Duodenal mucosa (tissue), 2 donors: ENCODE measurements at regions not wholly inside any gene's neighbourhood (a gene's known extent, or its start where the extent isn't known, plus 50 kb on each side); places are given as distances from the start of the nearest gene placed in this dataset.
"Not testable (repeated sequence)": the region's sequence is repeated elsewhere in the genome, so short reads cannot be mapped to it uniquely, and the experiment has no call there.

Experiments used
- H3K27ac ChIP-seq: one replicate; pipeline ENCODE4 v1.7.0; 2013; ENCODE audit warnings: low read depth, low read length
- H3K27me3 ChIP-seq, 2 donors: one replicate each; pipeline ENCODE4 v1.7.0; 2013; ENCODE audit warnings: low read length in 2 of 2, control low read depth in 1 of 2; ENCODE audit not compliant: insufficient read depth in 2 of 2, control insufficient read depth in 1 of 2
- H3K36me3 ChIP-seq, 2 donors: one replicate each; pipeline ENCODE4 v1.7.0; 2013; ENCODE audit warnings: low read length in 2 of 2, control low read depth in 1 of 2; ENCODE audit not compliant: insufficient read depth in 2 of 2, control insufficient read depth in 1 of 2
- H3K4me1 ChIP-seq, 2 donors: one replicate each; pipeline ENCODE4 v1.7.0; 2013; ENCODE audit warnings: low read length in 2 of 2, control low read depth in 1 of 2; ENCODE audit not compliant: insufficient read depth in 2 of 2, control insufficient read depth in 1 of 2
- H3K4me3 ChIP-seq, 2 donors: one replicate each; pipeline ENCODE4 v1.7.0; 2013; ENCODE audit warnings: low read length in 2 of 2, low read depth in 1 of 2
- H3K9ac ChIP-seq, 2 donors: one replicate each; pipeline ENCODE4 v1.7.0; 2013; ENCODE audit warnings: low read length in 2 of 2, low read depth in 1 of 2
- H3K9me3 ChIP-seq, 2 donors: one replicate each; pipeline ENCODE4 v1.7.0; 2013; ENCODE audit warnings: low read length in 2 of 2, control low read depth in 1 of 2; ENCODE audit not compliant: control insufficient read depth in 1 of 2

- peaks cover 0 to 2% of the 10 kb centered on the region in 2 donors for H3K9me3 ChIP-seq
- no peaks in the 10 kb centered on the region for H3K27me3 ChIP-seq
- H3K36me3 ChIP-seq, result no peaks in the 10 kb centered on the region
- H3K4me1 ChIP-seq, result no peaks in the 10 kb centered on the region
- H3K27ac ChIP-seq, result no peak overlapping the region
- H3K9ac ChIP-seq, result no peak overlapping the region
- no peak overlapping the region for H3K4me3 ChIP-seq
Measured at GRCh38 chr14:101323111-101323510, 238.2 kb upstream of the DIO3 start.

- H3K4me3 ChIP-seq, H3K9ac ChIP-seq, H3K9me3 ChIP-seq, H3K4me1 ChIP-seq, H3K27me3 ChIP-seq, H3K27ac ChIP-seq, H3K36me3 ChIP-seq: not testable (repeated sequence)
Measured at GRCh38 chr14:101323614-101324235, 237.6 kb upstream of the DIO3 start.

GRCh38 chr14:101325319-101325718, 236.0 kb upstream of the DIO3 start:
- H3K36me3 ChIP-seq, result no peaks in the 10 kb centered on the region
- H3K27me3 ChIP-seq, result no peaks in the 10 kb centered on the region
- H3K4me1 ChIP-seq, result no peaks in the 10 kb centered on the region
- no peak overlapping the region for H3K27ac ChIP-seq
- no peak overlapping the region for H3K9ac ChIP-seq
- H3K9me3 ChIP-seq, result peaks cover 0 to 2% of the 10 kb centered on the region in 2 donors
- H3K4me3 ChIP-seq, result no peak overlapping the region

- H3K36me3 ChIP-seq, result no peaks in the 10 kb centered on the region
- no peak overlapping the region for H3K4me3 ChIP-seq
- H3K9ac ChIP-seq, result no peak overlapping the region
- no peak overlapping the region for H3K27ac ChIP-seq
- no peaks in the 10 kb centered on the region for H3K4me1 ChIP-seq
- H3K9me3 ChIP-seq, result peaks cover 0 to 2% of the 10 kb centered on the region in 2 donors
- H3K27me3 ChIP-seq, result no peaks in the 10 kb centered on the region
Measured at GRCh38 chr14:101328412-101329028, 232.8 kb upstream of the DIO3 start.

GRCh38 chr14:101330416-101331140, 230.7 kb upstream of the DIO3 start:
- Histone ChIP-seq H3K27ac (no peak overlapping the region), H3K9me3 (no peaks in the 10 kb centered on the region), H3K4me1 (no peaks in the 10 kb centered on the region), H3K27me3 (no peaks in the 10 kb centered on the region), H3K36me3 (no peaks in the 10 kb centered on the region), H3K9ac (no peak overlapping the region), H3K4me3 (no peak overlapping the region)

GRCh38 chr14:101331141-101331525, 230.2 kb upstream of the DIO3 start:
- no peaks in the 10 kb centered on the region for H3K27me3 ChIP-seq
- no peaks in the 10 kb centered on the region for H3K9me3 ChIP-seq
- H3K9ac ChIP-seq, result no peak overlapping the region
- no peak overlapping the region for H3K4me3 ChIP-seq
- H3K4me1 ChIP-seq, result no peaks in the 10 kb centered on the region
- H3K36me3 ChIP-seq, result no peaks in the 10 kb centered on the region
- H3K27ac ChIP-seq, result no peak overlapping the region

- Histone ChIP-seq H3K4me1 (no peaks in the 10 kb centered on the region), H3K9me3 (no peaks in the 10 kb centered on the region), H3K27ac (no peak overlapping the region), H3K27me3 (no peaks in the 10 kb centered on the region), H3K4me3 (no peak overlapping the region), H3K9ac (no peak overlapping the region), H3K36me3 (no peaks in the 10 kb centered on the region)
Measured at GRCh38 chr14:101331661-101332169, 229.6 kb upstream of the DIO3 start.

GRCh38 chr14:101332281-101332680, 229.0 kb upstream of the DIO3 start:
- Histone ChIP-seq H3K27me3 (no peaks in the 10 kb centered on the region), H3K4me1 (no peaks in the 10 kb centered on the region), H3K9ac (no peak overlapping the region), H3K4me3 (no peak overlapping the region), H3K27ac (no peak overlapping the region), H3K9me3 (no peaks in the 10 kb centered on the region), H3K36me3 (no peaks in the 10 kb centered on the region)

GRCh38 chr14:101333335-101334280, 227.7 kb upstream of the DIO3 start:
- Histone ChIP-seq H3K36me3 (no peaks in the 10 kb centered on the region), H3K9ac (no peak overlapping the region), H3K9me3 (no peaks in the 10 kb centered on the region), H3K27me3 (no peaks in the 10 kb centered on the region), H3K4me1 (no peaks in the 10 kb centered on the region), H3K4me3 (no peak overlapping the region), H3K27ac (no peak overlapping the region)
